ENCODE measurements at regions not wholly inside any gene's neighbourhood (a gene's known extent, or its start where the extent isn't known, plus 50 kb on each side); places are given as distances from the start of the nearest gene placed in this dataset.

DNA sequence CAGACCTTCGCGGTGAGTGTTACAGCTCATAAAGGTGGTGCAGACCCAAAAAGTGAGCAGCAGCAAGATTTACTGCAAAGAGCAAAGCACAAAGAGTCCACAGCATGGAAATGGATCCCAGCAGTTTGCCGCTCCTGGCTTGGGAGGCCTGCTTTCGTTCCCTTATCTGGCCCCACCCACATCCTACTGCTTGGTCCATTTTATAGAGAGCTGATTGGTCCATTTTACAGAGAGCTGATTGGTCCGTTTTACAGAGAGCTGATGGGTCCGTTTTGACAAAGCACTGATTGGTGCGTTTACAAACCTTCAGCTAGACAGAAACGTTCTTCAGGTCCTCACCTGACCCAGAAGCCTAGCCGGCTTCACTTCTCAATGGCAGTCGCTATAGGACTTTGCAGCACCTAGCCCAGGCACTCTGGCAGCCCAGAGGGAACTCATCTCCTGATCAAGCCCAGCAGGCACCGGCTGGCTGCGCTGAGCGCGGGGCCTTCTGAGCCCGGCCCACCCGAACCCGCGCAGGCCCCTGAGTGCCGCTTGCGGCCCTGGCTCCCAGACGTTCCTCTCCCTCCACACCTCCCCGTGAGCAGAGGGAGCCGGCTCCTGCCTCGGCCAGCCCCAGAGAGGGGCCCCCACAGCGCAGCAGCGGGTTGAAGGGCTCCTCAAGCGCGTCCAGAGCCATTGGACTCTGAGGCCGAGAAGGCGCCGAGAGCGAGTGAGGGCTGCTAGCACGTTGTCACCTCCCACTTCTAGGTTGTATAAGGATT lies 200.3 kb downstream of the LMO4 start:
- TF ChIP-seq, protein P1, sequence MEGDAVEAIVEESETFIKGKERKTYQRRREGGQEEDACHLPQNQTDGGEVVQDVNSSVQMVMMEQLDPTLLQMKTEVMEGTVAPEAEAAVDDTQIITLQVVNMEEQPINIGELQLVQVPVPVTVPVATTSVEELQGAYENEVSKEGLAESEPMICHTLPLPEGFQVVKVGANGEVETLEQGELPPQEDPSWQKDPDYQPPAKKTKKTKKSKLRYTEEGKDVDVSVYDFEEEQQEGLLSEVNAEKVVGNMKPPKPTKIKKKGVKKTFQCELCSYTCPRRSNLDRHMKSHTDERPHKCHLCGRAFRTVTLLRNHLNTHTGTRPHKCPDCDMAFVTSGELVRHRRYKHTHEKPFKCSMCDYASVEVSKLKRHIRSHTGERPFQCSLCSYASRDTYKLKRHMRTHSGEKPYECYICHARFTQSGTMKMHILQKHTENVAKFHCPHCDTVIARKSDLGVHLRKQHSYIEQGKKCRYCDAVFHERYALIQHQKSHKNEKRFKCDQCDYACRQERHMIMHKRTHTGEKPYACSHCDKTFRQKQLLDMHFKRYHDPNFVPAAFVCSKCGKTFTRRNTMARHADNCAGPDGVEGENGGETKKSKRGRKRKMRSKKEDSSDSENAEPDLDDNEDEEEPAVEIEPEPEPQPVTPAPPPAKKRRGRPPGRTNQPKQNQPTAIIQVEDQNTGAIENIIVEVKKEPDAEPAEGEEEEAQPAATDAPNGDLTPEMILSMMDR (conservative IDR thresholded peaks at IDR 0.05 in 1 of 2, IDR thresholded peaks at IDR 0.05 in 1 of 2; ENCODE audit: low read depth in 1 of 2, low read length in 2 of 2): no peak
- TF ChIP-seq EZH2 (IDR thresholded peaks at IDR 0.05; ENCODE audit: low read length, missing control alignments): no peak

All from fibroblast of lung (primary cell).